Endodermal cell (in vitro differentiated cells): ENCODE measurements at regions not wholly inside any gene's neighbourhood (a gene's known extent, or its start where the extent isn't known, plus 50 kb on each side); places are given as distances from the start of the nearest gene placed in this dataset.
"Not testable (repeated sequence)": the region's sequence is repeated elsewhere in the genome, so short reads cannot be mapped to it uniquely, and the experiment has no call there.

Experiments
- DNase-seq: peaks from one replicate; pipeline ENCODE4 v3.0.0-alpha.2; 2017
- H3K27ac ChIP-seq: 2 replicates; pipeline ENCODE4 v1.5.1; 2013; ENCODE audit warnings: mild to moderate bottlenecking, low read depth, low read length, moderate library complexity
- H3K27me3 ChIP-seq: 2 replicates; pipeline ENCODE4 v1.6.1; 2013; ENCODE audit warnings: mild to moderate bottlenecking, low read length, moderate library complexity; ENCODE audit not compliant: insufficient read depth, control insufficient read depth, poor library complexity, severe bottlenecking
- H3K36me3 ChIP-seq: 2 replicates; pipeline ENCODE4 v1.7.0; 2013; ENCODE audit warnings: mild to moderate bottlenecking, low read length, moderate library complexity; ENCODE audit not compliant: control insufficient read depth, insufficient read depth
- H3K4me1 ChIP-seq: one replicate; pipeline ENCODE4 v1.7.0; 2013; ENCODE audit warnings: low read length; ENCODE audit not compliant: control insufficient read depth, insufficient read depth
- H3K4me3 ChIP-seq: 2 replicates; pipeline ENCODE4 v1.5.1; 2013; ENCODE audit warnings: mild to moderate bottlenecking, low read length, moderate library complexity
- H3K9ac ChIP-seq: 2 replicates; pipeline ENCODE4 v1.6.1; 2013; ENCODE audit warnings: mild to moderate bottlenecking, low read length, moderate library complexity; ENCODE audit not compliant: poor library complexity, severe bottlenecking; ENCODE audit errors: extremely low read depth
- H3K9me3 ChIP-seq: 2 replicates; pipeline ENCODE4 v1.6.1; 2013; ENCODE audit warnings: mild to moderate bottlenecking, low read length, moderate library complexity; ENCODE audit not compliant: control insufficient read depth
- H3K27ac Mint-ChIP-seq: 2 replicates; pipeline ENCODE4 v1.8.0; 2020; ENCODE audit warnings: mixed read lengths
- H3K27me3 Mint-ChIP-seq: 2 replicates; pipeline ENCODE4 v1.8.0; 2021; ENCODE audit warnings: mild to moderate bottlenecking, mixed read lengths; ENCODE audit not compliant: insufficient read depth
- H3K36me3 Mint-ChIP-seq: 2 replicates; pipeline ENCODE4 v1.8.0; 2020; ENCODE audit warnings: low read depth, mixed read lengths
- H3K4me1 Mint-ChIP-seq: 2 replicates; pipeline ENCODE4 v1.8.0; 2020; ENCODE audit warnings: mixed read lengths
- H3K4me3 Mint-ChIP-seq: 2 replicates; pipeline ENCODE4 v1.8.0; 2020; ENCODE audit warnings: mild to moderate bottlenecking, moderate library complexity, mixed read lengths
- H3K9me3 Mint-ChIP-seq: 2 replicates; pipeline ENCODE4 v1.8.0; 2020; ENCODE audit warnings: mild to moderate bottlenecking, mixed read lengths
- WGBS, 2 experiments: methylation state at CpG; one replicate each; pipeline versions ENCODE4 v1.1.5 to v1.1.7; 2013; ENCODE audit warnings: missing lambda C conversion rate in 2 of 2, mixed read lengths in 1 of 2; ENCODE audit not compliant: insufficient coverage in 1 of 2, insufficient read length in 1 of 2; 5-methylcytosine and 5-hydroxymethylcytosine counted together

DNA sequence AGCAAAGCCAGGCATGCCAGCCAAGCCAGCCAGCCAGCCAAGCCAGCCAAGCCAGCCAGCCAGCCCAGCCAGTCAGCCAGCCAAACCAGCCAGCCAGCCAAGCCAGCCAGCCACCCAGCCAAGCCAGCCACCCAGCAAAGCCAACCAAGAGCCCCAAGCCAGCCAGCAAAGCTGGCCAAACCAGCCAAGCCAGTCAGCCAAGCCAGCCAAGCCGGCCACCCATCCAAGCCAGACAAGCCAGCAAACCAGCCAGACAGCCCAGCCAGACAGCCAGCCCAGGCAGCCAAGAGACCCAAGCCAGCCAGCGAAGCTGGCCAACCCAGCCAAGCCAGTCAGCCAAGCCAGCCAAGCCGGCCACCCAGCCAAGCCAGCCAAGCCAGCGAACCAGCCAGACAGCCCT lies 338.3 kb upstream of the PLGLB2 start:
- H3K27me3 Mint-ChIP-seq, H3K9me3 ChIP-seq, H3K4me1 Mint-ChIP-seq, H3K27me3 ChIP-seq, H3K9me3 Mint-ChIP-seq, H3K27ac Mint-ChIP-seq, H3K9ac ChIP-seq, H3K36me3 ChIP-seq, H3K4me3 ChIP-seq, H3K4me1 ChIP-seq, H3K4me3 Mint-ChIP-seq, H3K27ac ChIP-seq, H3K36me3 Mint-ChIP-seq: not testable (repeated sequence)
- no CpG with 5 or more reads among the region's 4 CpGs for WGBS, 2 experiments
- peak; percentile 20 for DNase-seq

DNA sequence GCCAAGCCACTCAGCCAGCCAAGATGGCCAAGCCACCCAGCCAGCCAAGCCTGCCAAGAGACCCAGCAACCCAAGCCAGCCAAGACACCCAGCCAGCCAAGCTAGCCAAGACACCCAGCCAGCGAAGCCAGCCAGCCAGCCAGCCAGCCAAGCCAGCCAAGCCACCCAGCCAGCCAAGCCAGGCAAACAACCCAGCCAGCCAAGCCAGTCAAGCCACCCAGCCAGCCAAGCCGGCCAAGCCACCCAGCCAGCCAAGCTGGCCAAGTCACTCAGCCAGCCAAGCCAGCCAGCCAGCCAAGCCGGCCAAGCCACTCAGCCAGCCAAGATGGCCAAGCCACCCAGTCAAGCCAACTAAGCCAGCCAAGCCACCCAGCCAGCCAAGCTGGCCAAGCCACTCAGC lies 337.5 kb upstream of the PLGLB2 start:
- H3K4me1 Mint-ChIP-seq, H3K9ac ChIP-seq, H3K27ac Mint-ChIP-seq, H3K36me3 ChIP-seq, H3K9me3 ChIP-seq, H3K27ac ChIP-seq, H3K4me3 ChIP-seq, H3K9me3 Mint-ChIP-seq, DNase-seq, H3K27me3 ChIP-seq, H3K36me3 Mint-ChIP-seq, H3K4me1 ChIP-seq, H3K27me3 Mint-ChIP-seq, H3K4me3 Mint-ChIP-seq: not testable (repeated sequence)
- no CpG with 5 or more reads among the region's 3 CpGs for WGBS, 2 experiments

DNA sequence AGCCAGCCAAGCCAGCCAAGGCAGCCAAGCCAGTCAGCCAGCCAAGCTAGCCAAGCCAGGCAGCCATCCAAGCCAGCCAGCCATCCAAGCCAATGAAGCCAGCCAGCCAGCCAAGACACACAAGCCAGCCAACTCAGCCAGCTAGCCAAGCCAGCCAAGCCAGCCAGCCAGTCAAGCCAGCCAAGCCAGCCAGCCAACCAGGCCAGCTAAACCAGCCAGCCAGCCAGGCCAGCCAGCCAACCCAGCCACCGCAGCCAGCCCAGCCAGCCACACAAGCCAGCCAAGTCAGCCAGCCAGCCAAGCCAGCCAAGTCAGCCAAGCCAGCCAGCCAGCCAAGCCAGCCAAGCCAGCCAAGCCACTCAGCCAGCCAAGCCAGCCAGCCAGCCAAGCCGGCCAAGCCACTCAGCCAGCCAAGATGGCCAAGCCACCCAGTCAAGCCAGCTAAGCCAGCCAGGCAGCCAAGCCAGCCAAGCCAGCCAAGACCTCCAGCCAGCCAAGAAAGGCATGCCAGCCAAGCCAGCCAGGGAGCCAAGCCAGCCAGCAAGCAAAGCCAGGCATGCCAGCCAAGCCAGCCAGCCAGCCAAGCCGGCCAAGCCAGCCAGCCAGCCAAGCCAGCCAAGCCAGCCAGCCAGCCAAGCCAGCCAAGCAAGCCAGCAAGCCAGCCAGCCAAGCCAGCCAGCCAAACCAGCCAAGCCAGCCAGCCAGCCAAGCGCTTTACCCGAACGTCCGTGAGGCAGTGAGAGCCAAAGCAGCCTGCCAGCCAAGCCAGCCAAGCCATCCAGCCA lies 335.7 kb upstream of the PLGLB2 start:
- not testable (repeated sequence) for H3K9ac ChIP-seq, H3K27me3 Mint-ChIP-seq, H3K4me3 Mint-ChIP-seq, H3K36me3 Mint-ChIP-seq, H3K9me3 Mint-ChIP-seq, H3K27ac ChIP-seq, H3K4me1 Mint-ChIP-seq, H3K9me3 ChIP-seq, H3K27me3 ChIP-seq, H3K27ac Mint-ChIP-seq, H3K36me3 ChIP-seq, H3K4me3 ChIP-seq, H3K4me1 ChIP-seq
- DNase-seq = peak; percentile 18
- WGBS, 2 experiments = 100% methylated on average over 1 of the region's 7 CpGs; no CpG with 5 or more reads in 1 of the 2 experiments

DNA sequence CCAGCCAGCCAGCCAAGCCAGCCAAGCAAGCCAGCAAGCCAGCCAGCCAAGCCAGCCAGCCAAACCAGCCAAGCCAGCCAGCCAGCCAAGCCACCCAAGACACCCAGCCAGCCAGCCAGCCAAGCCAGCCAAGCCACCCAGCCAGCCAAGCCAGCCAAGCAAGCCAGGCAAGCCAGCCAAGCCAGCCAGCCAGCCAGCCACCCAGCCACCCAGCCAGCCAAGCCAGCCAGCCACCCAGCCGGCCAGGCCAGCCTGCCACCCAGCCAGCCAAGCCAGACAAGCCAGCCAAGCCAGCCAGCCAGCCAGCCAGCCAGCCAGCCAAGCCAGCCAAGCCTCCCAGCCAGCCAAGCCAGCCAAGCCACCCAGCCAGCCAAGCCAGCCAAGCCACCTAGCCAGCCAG lies 333.6 kb upstream of the PLGLB2 start:
- H3K9me3 ChIP-seq, H3K4me1 Mint-ChIP-seq, H3K4me3 ChIP-seq, H3K27ac Mint-ChIP-seq, H3K36me3 Mint-ChIP-seq, H3K36me3 ChIP-seq, H3K27ac ChIP-seq, H3K27me3 Mint-ChIP-seq, H3K4me3 Mint-ChIP-seq, H3K9me3 Mint-ChIP-seq, H3K27me3 ChIP-seq, H3K4me1 ChIP-seq, H3K9ac ChIP-seq: not testable (repeated sequence)
- WGBS, 2 experiments = 38% methylated on average over 1 of the region's 1 CpG; no CpG with 5 or more reads in 1 of the 2 experiments
- peak; percentile 17 for DNase-seq

DNA sequence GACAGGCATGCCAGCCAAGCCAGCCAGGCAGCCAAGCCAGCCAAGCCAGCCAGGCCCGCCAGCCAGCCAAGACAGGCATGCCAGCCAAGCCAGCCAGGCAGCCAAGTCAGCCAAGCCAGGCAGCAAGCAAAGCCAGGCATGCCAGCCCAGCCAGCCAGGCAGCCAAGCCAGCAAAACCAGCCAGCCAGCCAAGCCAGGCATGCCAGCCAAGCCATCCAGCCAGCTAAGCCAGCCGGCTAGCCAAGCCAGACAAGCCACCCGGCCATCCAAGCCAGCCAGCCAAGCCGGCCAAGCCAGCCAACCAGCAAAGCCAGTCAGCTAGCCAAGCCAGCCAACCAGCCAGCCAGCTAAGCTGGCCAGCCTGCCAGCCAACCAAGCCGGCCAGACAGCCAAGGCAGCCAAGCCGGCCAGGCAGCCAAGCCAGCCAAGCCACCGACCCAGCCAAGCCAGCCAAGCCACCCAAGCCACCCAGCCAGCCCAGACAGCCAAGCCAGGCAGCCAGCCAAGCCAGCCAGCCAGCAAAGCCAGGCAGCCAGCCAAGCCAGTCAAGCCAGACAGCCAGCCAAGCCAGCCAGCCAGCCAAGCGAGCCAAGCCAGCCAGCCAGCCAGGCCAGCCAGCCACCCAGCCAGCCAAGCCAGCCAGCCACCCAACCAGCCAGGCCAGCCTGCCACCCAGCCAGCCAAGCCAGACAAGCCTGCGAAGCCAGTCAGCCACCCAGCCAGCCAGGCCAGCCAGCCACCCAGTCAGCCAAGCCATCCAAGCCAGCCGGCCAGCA lies 332.9 kb upstream of the PLGLB2 start:
- H3K9me3 Mint-ChIP-seq, H3K36me3 Mint-ChIP-seq: not testable (repeated sequence)
- WGBS, 2 experiments = 87% methylated on average over 1 of the region's 10 CpGs; no CpG with 5 or more reads in 1 of the 2 experiments

DNA sequence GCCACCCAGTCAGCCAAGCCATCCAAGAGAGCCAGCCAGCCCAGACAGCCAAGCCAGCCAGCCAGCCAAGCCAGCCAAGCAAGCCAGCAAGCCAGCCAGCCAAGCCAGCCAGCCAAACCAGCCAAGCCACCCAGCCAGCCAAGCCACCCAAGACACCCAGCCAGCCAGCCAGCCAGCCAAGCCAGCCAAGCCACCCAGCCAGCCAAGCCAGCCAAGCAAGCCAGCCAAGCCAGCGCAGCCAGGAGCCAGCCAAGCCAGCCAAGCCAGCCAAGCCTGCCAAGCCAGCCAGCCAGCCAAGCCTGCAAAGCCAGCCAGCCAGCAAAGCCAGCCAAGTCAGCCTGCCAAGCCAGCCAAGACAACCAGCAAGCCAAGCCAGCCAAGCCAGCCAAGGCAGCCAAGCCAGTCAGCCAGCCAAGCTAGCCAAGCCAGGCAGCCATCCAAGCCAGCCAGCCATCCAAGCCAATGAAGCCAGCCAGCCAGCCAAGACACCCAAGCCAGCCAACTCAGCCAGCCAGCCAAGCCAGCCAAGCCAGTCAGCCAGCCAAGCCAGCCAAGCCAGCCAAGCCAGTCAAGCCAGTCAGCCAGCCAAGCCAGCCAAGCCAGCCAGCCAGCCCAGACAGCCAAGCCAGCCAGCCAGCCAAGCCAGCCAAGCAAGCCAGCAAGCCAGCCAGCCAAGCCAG lies 332.2 kb upstream of the PLGLB2 start:
- not testable (repeated sequence) for H3K9ac ChIP-seq, H3K4me1 Mint-ChIP-seq, H3K9me3 Mint-ChIP-seq, H3K36me3 Mint-ChIP-seq, H3K4me1 ChIP-seq, H3K9me3 ChIP-seq, H3K4me3 ChIP-seq, H3K36me3 ChIP-seq, H3K27me3 Mint-ChIP-seq, H3K27ac Mint-ChIP-seq, H3K27me3 ChIP-seq, H3K27ac ChIP-seq, H3K4me3 Mint-ChIP-seq
- 7 to 28% methylated on average over 1 of the region's 1 CpG for WGBS, 2 experiments
- peak; percentile 39 for DNase-seq

More for the DNA sequence above, 332.9 kb upstream of the PLGLB2 start:
- not testable (repeated sequence) for H3K27me3 ChIP-seq, H3K27ac ChIP-seq, H3K36me3 ChIP-seq, H3K27me3 Mint-ChIP-seq, H3K9ac ChIP-seq, H3K27ac Mint-ChIP-seq, H3K4me3 ChIP-seq, H3K4me3 Mint-ChIP-seq, H3K4me1 ChIP-seq, H3K4me1 Mint-ChIP-seq, H3K9me3 ChIP-seq
- peak; percentile 5 for DNase-seq
